ENCODE measurements at regions not wholly inside any gene's neighbourhood (a gene's known extent, or its start where the extent isn't known, plus 50 kb on each side); places are given as distances from the start of the nearest gene placed in this dataset.

GRCh38 chr14:61898568-61898967, 136.3 kb downstream of the SNAPC1 start:
- H3K27me3 ChIP-seq, result no peaks in the 10 kb centered on the region
- 71 to 83% methylated on average over 6 of the region's 6 CpGs for WGBS, 2 donors
- no peak for TF ChIP-seq EP300 (IDR thresholded peaks at IDR 0.05)
- TF ChIP-seq CTCF (IDR thresholded peaks at IDR 0.05), result no peak
- TF ChIP-seq POLR2A (IDR thresholded peaks at IDR 0.05), result no peak
- TF ChIP-seq POLR2AphosphoS5 (IDR thresholded peaks at IDR 0.05), result no peak
- no peaks in the 10 kb centered on the region for H3K9me3 ChIP-seq
- no peaks in the 10 kb centered on the region for H3K4me1 ChIP-seq
- H3K36me3 ChIP-seq, result no peaks in the 10 kb centered on the region
- intact Hi-C loops (cut with DNase I), result no loop called here
- H3K4me3 ChIP-seq, result no peak overlapping the region
- DNase-seq, result no peak
- H3K27ac ChIP-seq, result no peak overlapping the region

DNA sequence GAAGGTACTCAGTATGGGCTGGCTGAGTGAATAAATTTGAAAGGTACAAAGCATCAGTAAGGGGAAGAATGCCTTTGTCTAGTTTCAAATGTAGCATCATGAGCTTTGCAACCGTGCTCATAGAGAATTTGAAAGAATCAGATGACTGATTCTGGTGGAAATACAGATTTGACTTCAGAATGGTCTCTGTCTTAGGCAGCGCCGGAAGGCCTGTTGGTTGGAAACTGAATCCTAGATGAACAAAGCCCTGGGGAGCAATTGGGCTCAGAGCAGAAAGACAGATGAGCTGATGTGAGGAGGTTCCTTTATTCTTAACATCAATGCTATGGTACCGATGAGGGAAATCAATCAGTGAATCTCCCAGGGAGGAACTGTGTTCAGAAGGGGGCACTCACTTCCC, 137.3 kb downstream of the SNAPC1 start:
- Histone ChIP-seq H3K9me3 (no peaks in the 10 kb centered on the region), H3K4me3 (no peak overlapping the region), H3K27ac (no peak overlapping the region), H3K4me1 (no peaks in the 10 kb centered on the region), H3K36me3 (no peaks in the 10 kb centered on the region), H3K27me3 (no peaks in the 10 kb centered on the region)
- TF ChIP-seq POLR2AphosphoS5 (IDR thresholded peaks at IDR 0.05) (no peak), POLR2A (IDR thresholded peaks at IDR 0.05) (no peak), CTCF (IDR thresholded peaks at IDR 0.05) (no peak), EP300 (IDR thresholded peaks at IDR 0.05) (no peak)
- 88 to 91% methylated on average over 4 of the region's 4 CpGs for WGBS, 2 donors
- DNase-seq, result no peak
- intact Hi-C loops (cut with DNase I), result no loop called here

- WGBS, 2 donors, result 87 to 92% methylated on average over 2 of the region's 2 CpGs
- intact Hi-C loops (cut with DNase I), result no loop called here
- DNase-seq, result no peak
These were observed 142.7 kb downstream of the SNAPC1 start for GRCh38 chr14:61904946-61905345.

GRCh38 chr14:61911574-61911973, 149.4 kb downstream of the SNAPC1 start:
- Histone ChIP-seq H3K4me1 (no peaks in the 10 kb centered on the region), H3K4me3 (no peak overlapping the region), H3K9me3 (no peaks in the 10 kb centered on the region), H3K27me3 (no peaks in the 10 kb centered on the region), H3K27ac (no peak overlapping the region), H3K36me3 (no peaks in the 10 kb centered on the region)
- 32 to 35% methylated on average over 4 of the region's 4 CpGs for WGBS, 2 donors
- no peak for TF ChIP-seq CTCF (IDR thresholded peaks at IDR 0.05)
- no peak for TF ChIP-seq EP300 (IDR thresholded peaks at IDR 0.05)
- intact Hi-C loops (cut with DNase I), result no loop called here
- no peak for DNase-seq

More at GRCh38 chr14:61904946-61905345, 142.7 kb downstream of the SNAPC1 start:
- Histone ChIP-seq H3K4me3 (no peak overlapping the region), H3K4me1 (no peaks in the 10 kb centered on the region), H3K9me3 (no peaks in the 10 kb centered on the region), H3K27me3 (no peaks in the 10 kb centered on the region), H3K36me3 (no peaks in the 10 kb centered on the region), H3K27ac (no peak overlapping the region)
- TF ChIP-seq CTCF (IDR thresholded peaks at IDR 0.05) (no peak), POLR2AphosphoS5 (IDR thresholded peaks at IDR 0.05) (no peak), EP300 (IDR thresholded peaks at IDR 0.05) (no peak), POLR2A (IDR thresholded peaks at IDR 0.05) (no peak)

- no peak for DNase-seq
- TF ChIP-seq POLR2A (IDR thresholded peaks at IDR 0.05), result no peak
- 50 to 61% methylated on average over 2 of the region's 2 CpGs for WGBS, 2 donors
- H3K27me3 ChIP-seq, result no peaks in the 10 kb centered on the region
- H3K4me3 ChIP-seq, result no peak overlapping the region
- H3K9me3 ChIP-seq, result no peaks in the 10 kb centered on the region
- no peak overlapping the region for H3K27ac ChIP-seq
- intact Hi-C loops (cut with DNase I), result no loop called here
- H3K36me3 ChIP-seq, result no peaks in the 10 kb centered on the region
- no peaks in the 10 kb centered on the region for H3K4me1 ChIP-seq
These were observed 156.8 kb downstream of the SNAPC1 start for GRCh38 chr14:61918998-61919397.
